A549 (cell line): ENCODE measurements at regions not wholly inside any gene's neighbourhood (a gene's known extent, or its start where the extent isn't known, plus 50 kb on each side); places are given as distances from the start of the nearest gene placed in this dataset.
"Not testable (repeated sequence)": the region's sequence is repeated elsewhere in the genome, so short reads cannot be mapped to it uniquely, and the experiment has no call there.

Experiments used
- CBX8 ChIP-seq: fragments of 200-600 bp; sonication (generic); IDR thresholded peaks from 2 replicates; pipeline ENCODE4 v1.6.1; 2016
- CEBPB ChIP-seq, 2 experiments: fragments of >200 bp in 1 of 2; sonication (Bioruptor Twin) in 1 of 2; formaldehyde crosslinking in 1 of 2; IDR thresholded peaks; 2 replicates each; pipeline ENCODE4 v1.6.1; 2012 to 2016
- CHD2 ChIP-seq: fragments of 150-350 bp; IDR thresholded peaks from 2 replicates; pipeline ENCODE4 v1.6.1; 2014; ENCODE audit warnings: low read length; ENCODE audit not compliant: partially characterized antibody
- CTCF ChIP-seq: fragments of >200 bp; sonication (Bioruptor Twin); formaldehyde crosslinking; IDR thresholded peaks from 3 replicates; pipeline ENCODE4 v1.5.1; 2016
- ESRRA ChIP-seq: fragments of 150-350 bp; IDR thresholded peaks from 2 replicates; pipeline ENCODE4 v1.6.1; 2014; ENCODE audit warnings: mild to moderate bottlenecking, low read length, borderline replicate concordance
- GATA3 ChIP-seq: IDR thresholded peaks from 2 replicates; pipeline ENCODE4 v1.6.1; 2012; ENCODE audit warnings: borderline replicate concordance
- POLR2A ChIP-seq: IDR thresholded peaks from 2 replicates; pipeline ENCODE4 v1.6.1; 2012; ENCODE audit warnings: mild to moderate bottlenecking, low read length
- RCOR1 ChIP-seq: fragments of 150-350 bp; IDR thresholded peaks from 2 replicates; pipeline ENCODE4 v1.6.1; 2014; ENCODE audit warnings: antibody characterized with exemption, low read length, low read depth

GRCh38 chr2:97406340-97406739, 183.3 kb downstream of the ANKRD36B start:
- TF ChIP-seq CTCF; CBX8; GATA3; POLR2A; CEBPB (IDR thresholded peaks at IDR 0.05); ESRRA; CHD2; RCOR1: not testable (repeated sequence)
